ENCODE measurements at regions not wholly inside any gene's neighbourhood (a gene's known extent, or its start where the extent isn't known, plus 50 kb on each side); places are given as distances from the start of the nearest gene placed in this dataset.

- TF ChIP-seq CTCF (IDR thresholded peaks at IDR 0.05; ENCODE audit: low read depth, low read length) = no peak
- TF ChIP-seq EZH2phosphoT487 (IDR thresholded peaks at IDR 0.05; ENCODE audit: low read depth) = no peak
Observed at GRCh38 chrX:121301822-121302221, 254.4 kb downstream of the GLUD2 start.
